ENCODE measurements at regions not wholly inside any gene's neighbourhood (a gene's known extent, or its start where the extent isn't known, plus 50 kb on each side); places are given as distances from the start of the nearest gene placed in this dataset.

- no peaks in the 10 kb centered on the region for H4K20me1 ChIP-seq (ENCODE audit: insufficient read depth, low read length)
- no peaks in the 10 kb centered on the region for H3K36me3 ChIP-seq (ENCODE audit: control insufficient read depth, insufficient read depth, low read length)
- dilution Hi-C loops (cut with HindIII; ENCODE audit: low sequenced_read_pairs, unreplicated experiment): no loop called here
- no peak overlapping the region for H2BK15ac ChIP-seq (ENCODE audit: low read depth, low read length)
- CTCF ChIA-PET: no interaction called here
- H2AFZ ChIP-seq (replicated peaks; ENCODE audit: low read length, poor library complexity): no peak overlapping the region
- no peaks in the 10 kb centered on the region for H3K27me3 ChIP-seq (ENCODE audit: control insufficient read depth, insufficient read depth, low read length)
- ATAC-seq (ENCODE audit: low read depth) (no peak), DNase-seq (no peak)
- no peak overlapping the region for H4K5ac ChIP-seq (ENCODE audit: low read depth, low read length)
- H3K4me2 ChIP-seq (ENCODE audit: low read depth, low read length): no peak overlapping the region
- no peak overlapping the region for H3K4ac ChIP-seq (ENCODE audit: low read depth, low read length)
- no peak overlapping the region for H3K27ac ChIP-seq (ENCODE audit: insufficient read depth, low read length)
- H3K79me1 ChIP-seq (ENCODE audit: low read depth in 1 of 2, low read length in 2 of 2): no peaks in the 10 kb centered on the region
- no peaks in the 10 kb centered on the region for H3K4me1 ChIP-seq (ENCODE audit: control insufficient read depth, insufficient read depth, low read length)
- no peak overlapping the region for H3K56ac ChIP-seq (ENCODE audit: extremely low read depth, insufficient read depth, low read length)
- H4K91ac ChIP-seq (ENCODE audit: insufficient read depth, low read depth, low read length): no peak overlapping the region
- WGBS, 2 experiments (ENCODE audit: extremely low coverage in 2 of 2, insufficient read length in 1 of 2): no CpG with 5 or more reads among the region's 4 CpGs
- H2AK5ac ChIP-seq (ENCODE audit: low read depth, low read length): no peak overlapping the region
- H3K9me1 ChIP-seq (ENCODE audit: insufficient read depth, low read length): no peaks in the 10 kb centered on the region
- BruUV-seq (replicated peaks): no TSS peak
- intact Hi-C loops (cut with micrococcal nuclease): no loop called here
- H4K8ac ChIP-seq (ENCODE audit: low read depth in 2 of 2, low read length in 2 of 2): no peak overlapping the region
- H2AK9ac ChIP-seq (replicated peaks; ENCODE audit: low read depth, low read length, poor library complexity): no peak overlapping the region
- in situ Hi-C loops (cut with MboI; ENCODE audit: low sequenced_read_pairs): no loop called here
- H2BK120ac ChIP-seq (ENCODE audit: low read depth, low read length): no peak overlapping the region
- no peak overlapping the region for H3K18ac ChIP-seq (ENCODE audit: low read depth, low read length)
- POLR2A ChIA-PET (ENCODE audit: unreplicated experiment): no interaction called here
- no peak overlapping the region for H3K14ac ChIP-seq (replicated peaks; ENCODE audit: low read depth, low read length)
- no peak overlapping the region for H3K23ac ChIP-seq (ENCODE audit: low read depth, low read length)
- H2BK5ac ChIP-seq (ENCODE audit: low read depth, low read length, poor library complexity, severe bottlenecking): no peak overlapping the region
- H3K9ac ChIP-seq (ENCODE audit: low read depth, low read length): no peak overlapping the region
- TF ChIP-seq RFX5 (IDR thresholded peaks at IDR 0.05; ENCODE audit: low read depth, low read length) (no peak), USF2 (IDR thresholded peaks at IDR 0.05; ENCODE audit: low read depth, low read length) (no peak), CHD1 (IDR thresholded peaks at IDR 0.05; ENCODE audit: low read depth, low read length) (no peak), NFE2L2 (IDR thresholded peaks at IDR 0.05; ENCODE audit: low read depth, low read length) (no peak), MXI1 (IDR thresholded peaks at IDR 0.05; ENCODE audit: borderline replicate concordance, low read depth, low read length) (no peak), BHLHE40 (IDR thresholded peaks at IDR 0.05; ENCODE audit: low read depth, low read length) (no peak)
- H3K9me3 ChIP-seq (ENCODE audit: control insufficient read depth, insufficient read depth, low read length): no peaks in the 10 kb centered on the region
- H3K4me3 ChIP-seq (ENCODE audit: insufficient read depth, low read depth, low read length): no peak overlapping the region
- H2BK20ac ChIP-seq (ENCODE audit: low read depth, low read length): no peak overlapping the region
Observed at GRCh38 chr12:24175929-24176328, 226.5 kb upstream of the SOX5 start.

All from IMR-90 (cell line).